Neural progenitor cell (in vitro differentiated cells): ENCODE measurements at regions not wholly inside any gene's neighbourhood (a gene's known extent, or its start where the extent isn't known, plus 50 kb on each side); places are given as distances from the start of the nearest gene placed in this dataset.

ENCODE experiments used
- EZH2phosphoT487 ChIP-seq: fragments of 200-600 bp; sonication (generic); IDR thresholded peaks from 2 replicates; pipeline ENCODE4 v1.6.1; 2017; ENCODE audit warnings: antibody characterized with exemption
- TF ChIP-seq, protein P1 (sequence below): fragments of 200-600 bp; sonication (generic); IDR thresholded peaks from 2 replicates; pipeline ENCODE4 v1.5.1; 2017; ENCODE audit warnings: antibody characterized with exemption, mild to moderate bottlenecking

DNA sequence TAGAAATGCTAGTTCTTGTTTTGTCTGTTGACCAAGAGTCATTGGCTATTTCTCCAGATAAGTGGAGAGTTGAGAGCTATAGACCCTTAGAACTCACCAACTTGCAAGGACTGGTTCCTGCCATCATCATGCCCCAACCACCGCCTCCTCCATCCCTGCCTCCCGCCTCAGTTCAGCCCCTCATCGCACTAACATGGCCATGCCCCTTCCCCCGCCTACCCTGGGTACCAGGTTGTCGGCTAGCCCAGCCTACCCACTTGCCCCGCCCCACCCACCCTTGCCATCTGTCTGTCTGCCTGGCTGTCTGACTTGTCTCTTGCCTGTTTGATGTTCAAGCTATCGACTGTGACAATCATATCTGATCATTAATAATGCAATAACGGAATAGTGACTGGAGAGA lies 154.1 kb downstream of the TRIM29 start:
- TF ChIP-seq, protein P1, sequence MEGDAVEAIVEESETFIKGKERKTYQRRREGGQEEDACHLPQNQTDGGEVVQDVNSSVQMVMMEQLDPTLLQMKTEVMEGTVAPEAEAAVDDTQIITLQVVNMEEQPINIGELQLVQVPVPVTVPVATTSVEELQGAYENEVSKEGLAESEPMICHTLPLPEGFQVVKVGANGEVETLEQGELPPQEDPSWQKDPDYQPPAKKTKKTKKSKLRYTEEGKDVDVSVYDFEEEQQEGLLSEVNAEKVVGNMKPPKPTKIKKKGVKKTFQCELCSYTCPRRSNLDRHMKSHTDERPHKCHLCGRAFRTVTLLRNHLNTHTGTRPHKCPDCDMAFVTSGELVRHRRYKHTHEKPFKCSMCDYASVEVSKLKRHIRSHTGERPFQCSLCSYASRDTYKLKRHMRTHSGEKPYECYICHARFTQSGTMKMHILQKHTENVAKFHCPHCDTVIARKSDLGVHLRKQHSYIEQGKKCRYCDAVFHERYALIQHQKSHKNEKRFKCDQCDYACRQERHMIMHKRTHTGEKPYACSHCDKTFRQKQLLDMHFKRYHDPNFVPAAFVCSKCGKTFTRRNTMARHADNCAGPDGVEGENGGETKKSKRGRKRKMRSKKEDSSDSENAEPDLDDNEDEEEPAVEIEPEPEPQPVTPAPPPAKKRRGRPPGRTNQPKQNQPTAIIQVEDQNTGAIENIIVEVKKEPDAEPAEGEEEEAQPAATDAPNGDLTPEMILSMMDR, result no peak
- no peak for TF ChIP-seq EZH2phosphoT487
